ENCODE measurements at regions not wholly inside any gene's neighbourhood (a gene's known extent, or its start where the extent isn't known, plus 50 kb on each side); places are given as distances from the start of the nearest gene placed in this dataset.

- H4K91ac ChIP-seq (replicated peaks; ENCODE audit: insufficient read length, low read length) = no peak overlapping the region
- H3K36me3 ChIP-seq (ENCODE audit: control insufficient read depth in 2 of 4, insufficient read depth in 4 of 4, low read length in 3 of 4) = no peaks in the 10 kb centered on the region
- H2AK5ac ChIP-seq (ENCODE audit: low read depth, low read length) = no peak overlapping the region
- H3K4me2 ChIP-seq (ENCODE audit: insufficient read depth in 1 of 2, low read depth in 2 of 2, low read length in 2 of 2) = no peak overlapping the region
- H4K8ac ChIP-seq (ENCODE audit: extremely low read depth, insufficient read depth, low read length) = no peak overlapping the region
- DNase-seq (ENCODE audit: low read depth in 1 of 2, low spot score in 2 of 2) (no peak), FAIRE-seq (no peak)
- H2BK120ac ChIP-seq (replicated peaks; ENCODE audit: low read depth, low read length) = no peak overlapping the region
- no peak overlapping the region for H3K9ac ChIP-seq (replicated peaks in 1 of 4; ENCODE audit: extremely low read depth in 1 of 4, low read depth in 3 of 4, low read length in 3 of 4)
- POLR2A ChIA-PET (ENCODE audit: partially characterized antibody) = no interaction called here
- no peak overlapping the region for H2BK5ac ChIP-seq (ENCODE audit: low read depth, low read length)
- no peak overlapping the region for H3K18ac ChIP-seq (ENCODE audit: extremely low read depth, low read length)
- H3K23ac ChIP-seq (ENCODE audit: insufficient read length) = no peak overlapping the region
- H3K23me2 ChIP-seq (ENCODE audit: low read depth, low read length) = no peaks in the 10 kb centered on the region
- H3K27ac ChIP-seq (ENCODE audit: low read depth, low read length) = no peak overlapping the region
- TF ChIP-seq SP1 (IDR thresholded peaks at IDR 0.05; ENCODE audit: low read depth, low read length) (no peak), POLR2A (IDR thresholded peaks at IDR 0.05; ENCODE audit: control extremely low read depth in 1 of 2, low read depth in 2 of 2, low read length in 2 of 2) (no peak), RFX5 (IDR thresholded peaks at IDR 0.05; ENCODE audit: borderline replicate concordance, low read depth, low read length) (no peak), PHF8 (conservative IDR thresholded peaks at IDR 0.05; ENCODE audit: low read depth, low read length) (no peak)
- no peak overlapping the region for H3K56ac ChIP-seq (replicated peaks; ENCODE audit: insufficient read length, low read depth, low read length)
- H2BK12ac ChIP-seq (ENCODE audit: low read depth, low read length) = no peak overlapping the region
- H2BK20ac ChIP-seq (ENCODE audit: low read length) = no peak overlapping the region
- no peaks in the 10 kb centered on the region for H3K79me2 ChIP-seq (ENCODE audit: control insufficient read depth in 1 of 2, insufficient read depth in 2 of 2, low read length in 2 of 2)
- H2AFZ ChIP-seq (ENCODE audit: low read length) = no peak overlapping the region
- no peak overlapping the region for H2BK15ac ChIP-seq (ENCODE audit: low read length)
- no peaks in the 10 kb centered on the region for H3K4me1 ChIP-seq (replicated peaks in 1 of 4; ENCODE audit: control insufficient read depth in 3 of 4, insufficient read depth in 4 of 4, low read length in 3 of 4)
- no peak overlapping the region for H4K5ac ChIP-seq (ENCODE audit: insufficient read length, low read depth, low read length)
- H4K20me1 ChIP-seq (replicated peaks in 1 of 2; ENCODE audit: control insufficient read depth in 1 of 2, insufficient read depth in 2 of 2, low read length in 2 of 2) = no peaks in the 10 kb centered on the region
- no peaks in the 10 kb centered on the region for H3K27me3 ChIP-seq (replicated peaks in 1 of 4; ENCODE audit: control insufficient read depth in 3 of 4, extremely low read depth in 1 of 4, insufficient read depth in 3 of 4, low read length in 3 of 4)
- no peak overlapping the region for H3K4me3 ChIP-seq (ENCODE audit: extremely low read depth in 1 of 4, insufficient read depth in 2 of 4, low read depth in 3 of 4, low read length in 4 of 4)
- CTCF ChIA-PET (ENCODE audit: partially characterized antibody) = no interaction called here
- H3K4ac ChIP-seq (replicated peaks; ENCODE audit: insufficient read length, low read depth, low read length) = no peak overlapping the region
- no peaks in the 10 kb centered on the region; a peak in 1 of 4 replicates for H3K9me3 ChIP-seq (ENCODE audit: insufficient read depth in 2 of 2, low read depth in 1 of 2, low read length in 1 of 2)
- H3K79me1 ChIP-seq (ENCODE audit: low read depth, low read length) = no peaks in the 10 kb centered on the region
- H3K14ac ChIP-seq (ENCODE audit: insufficient read length) = no peak overlapping the region
- 89% methylated on average over 8 of the region's 8 CpGs; no CpG with 5 or more reads in 1 of the 2 experiments for WGBS, 2 experiments (ENCODE audit: extremely low coverage in 1 of 2, insufficient coverage in 1 of 2, insufficient read length in 1 of 2, insufficient replicate concordance in 2 of 2, low coverage in 1 of 2, low lambda C conversion rate in 2 of 2, missing lambda C conversion rate in 1 of 2)
These were observed 222.9 kb upstream of the KCNK2 start for GRCh38 chr1:214859647-214860046.
